COLO668 (cell line): ENCODE measurements at regions not wholly inside any gene's neighbourhood (a gene's known extent, or its start where the extent isn't known, plus 50 kb on each side); places are given as distances from the start of the nearest gene placed in this dataset.
A peak's percentile ranks its signal among the peaks of the same experiment; 100 is the strongest.

Experiments used
- DNase-seq: peaks from one replicate; lab custom pipeline; 2025; ENCODE audit not compliant: unreplicated experiment; lab: John Stamatoyannopoulos, UW

DNA sequence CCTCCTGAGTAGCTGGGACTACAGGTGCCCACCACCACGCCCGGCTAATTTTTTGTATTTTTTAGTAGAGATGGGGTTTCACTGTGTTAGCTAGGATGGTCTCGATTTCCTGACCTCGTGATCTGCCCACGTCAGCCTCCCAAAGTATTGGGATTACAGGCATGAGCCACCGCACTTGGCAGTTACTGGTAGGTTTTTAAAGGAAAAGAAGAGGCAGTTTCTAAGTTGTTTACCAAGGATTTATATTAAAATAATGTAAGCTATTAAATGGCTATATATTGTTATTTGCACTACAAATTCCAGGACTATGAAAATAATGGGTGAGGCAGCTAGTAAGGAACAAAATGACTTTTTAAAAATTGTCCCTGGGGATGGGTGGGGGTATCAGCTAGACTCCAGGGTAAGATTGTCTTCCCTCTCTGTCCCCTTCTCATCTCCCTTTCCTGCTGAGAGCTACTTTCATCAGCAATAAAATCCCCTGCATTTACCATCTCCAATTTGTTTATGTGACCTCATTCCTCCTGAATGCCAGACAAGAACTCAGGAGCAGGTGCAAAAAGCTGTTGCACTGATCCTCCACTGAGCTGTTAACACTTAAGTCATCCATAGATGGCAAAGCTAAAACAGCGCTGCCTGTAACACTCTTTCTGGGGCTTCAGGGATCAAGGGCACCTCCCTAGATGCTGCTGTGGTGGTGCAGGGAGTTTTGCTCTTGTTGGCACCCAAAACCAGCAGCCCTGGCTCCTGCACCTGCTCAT lies 165.2 kb downstream of the ZPLD1 start:
- DNase-seq, result no peak

DNA sequence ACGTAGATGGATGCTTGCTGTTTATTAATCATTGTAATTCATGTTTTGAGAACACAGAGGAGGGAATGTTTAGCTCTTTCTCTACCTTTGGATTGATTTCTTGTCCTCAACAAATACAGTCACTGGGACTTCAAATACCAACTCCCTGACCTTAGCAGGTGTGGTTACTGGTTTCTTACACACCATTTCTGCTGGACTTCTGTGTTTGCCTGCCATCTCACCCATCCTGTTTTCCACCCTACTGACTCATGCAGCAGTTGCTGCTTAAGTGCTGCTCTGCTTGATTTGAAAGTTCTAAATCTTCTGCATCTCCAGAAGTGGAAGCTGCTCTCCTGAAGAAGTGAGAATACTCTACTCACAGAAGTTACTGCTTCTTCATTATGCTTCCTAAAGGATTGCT lies 170.3 kb downstream of the ZPLD1 start:
- no peak for DNase-seq

DNA sequence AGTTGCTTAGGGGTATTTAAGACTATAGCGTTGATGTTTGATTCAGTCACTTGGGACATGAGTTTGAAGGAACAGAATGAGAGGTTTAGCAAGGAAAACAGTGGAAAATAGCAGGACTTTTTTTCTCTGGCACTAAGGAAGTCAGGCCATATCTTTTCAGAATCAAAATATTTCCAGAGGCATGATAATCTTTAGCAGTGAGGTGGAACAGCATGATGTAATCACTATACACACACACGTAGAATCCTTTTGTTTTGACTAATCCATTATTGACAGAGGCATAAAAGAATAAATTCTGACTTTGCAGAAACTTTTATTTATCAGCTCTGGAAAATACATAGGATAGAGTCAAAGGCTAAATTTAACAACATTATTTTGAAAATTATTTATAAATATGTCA lies 174.1 kb downstream of the ZPLD1 start:
- DNase-seq, result no peak

DNA sequence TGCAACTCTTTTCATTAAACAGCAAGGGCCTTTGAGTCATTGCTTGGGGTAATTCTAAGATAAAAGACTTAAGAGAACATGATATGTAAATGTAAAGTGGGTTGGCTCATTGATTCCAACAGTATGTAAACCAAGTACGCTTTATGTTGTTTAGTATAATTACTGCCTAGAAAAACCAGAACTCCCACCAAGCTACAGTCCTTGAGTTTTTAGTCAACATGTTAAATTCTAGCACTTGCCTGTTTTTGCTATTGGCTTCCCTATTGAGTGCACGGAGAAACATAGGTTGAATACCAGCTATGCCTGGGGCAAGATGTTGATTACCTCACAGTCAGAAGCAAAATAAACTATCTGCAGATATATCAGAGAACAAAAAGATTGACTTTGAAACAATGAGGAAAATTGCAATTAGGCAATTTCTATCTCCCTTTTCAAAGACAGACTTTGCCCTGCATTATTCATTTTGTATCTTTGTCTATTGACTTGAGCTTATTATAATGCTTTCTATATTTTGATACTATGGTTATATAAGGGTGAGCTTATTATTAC lies 179.3 kb downstream of the ZPLD1 start:
- no peak for DNase-seq

DNA sequence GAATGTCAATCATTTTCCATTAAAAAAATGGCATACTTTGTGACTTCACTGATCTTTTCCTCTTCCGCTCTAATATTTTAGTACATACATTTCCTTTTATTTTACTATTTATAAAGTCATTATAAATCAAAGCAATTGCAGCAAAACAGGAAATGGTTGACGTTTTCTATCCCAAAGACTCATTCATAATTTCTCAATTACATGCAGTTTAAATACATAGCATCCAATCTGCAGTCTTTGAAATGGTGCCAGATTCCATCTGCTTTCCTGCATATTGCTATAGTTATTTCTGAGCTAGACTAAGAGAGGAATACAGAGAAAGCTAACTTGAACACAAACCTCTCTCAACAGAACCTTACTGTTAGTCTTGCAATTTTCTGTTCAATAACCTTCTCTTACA lies 179.8 kb downstream of the ZPLD1 start:
- no peak for DNase-seq

DNA sequence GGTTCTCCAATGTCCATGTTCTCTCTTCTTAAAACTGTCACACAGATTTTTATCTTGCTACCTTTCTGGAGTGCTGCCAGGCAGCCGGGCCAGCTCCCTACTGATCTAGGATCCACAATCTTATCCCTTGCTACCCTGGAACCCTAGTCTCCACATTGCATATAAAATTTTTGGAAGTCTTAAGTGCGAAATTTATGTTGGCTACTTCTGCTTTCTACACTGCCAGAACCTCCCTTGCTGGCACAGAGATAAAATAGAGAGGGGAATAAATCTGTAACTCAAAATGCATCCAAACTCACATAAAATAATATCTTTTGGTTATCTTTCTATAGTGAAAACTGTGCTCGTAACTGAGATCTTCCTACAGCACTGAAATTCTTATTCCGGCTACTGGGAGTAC lies 182.6 kb downstream of the ZPLD1 start:
- no peak for DNase-seq

DNA sequence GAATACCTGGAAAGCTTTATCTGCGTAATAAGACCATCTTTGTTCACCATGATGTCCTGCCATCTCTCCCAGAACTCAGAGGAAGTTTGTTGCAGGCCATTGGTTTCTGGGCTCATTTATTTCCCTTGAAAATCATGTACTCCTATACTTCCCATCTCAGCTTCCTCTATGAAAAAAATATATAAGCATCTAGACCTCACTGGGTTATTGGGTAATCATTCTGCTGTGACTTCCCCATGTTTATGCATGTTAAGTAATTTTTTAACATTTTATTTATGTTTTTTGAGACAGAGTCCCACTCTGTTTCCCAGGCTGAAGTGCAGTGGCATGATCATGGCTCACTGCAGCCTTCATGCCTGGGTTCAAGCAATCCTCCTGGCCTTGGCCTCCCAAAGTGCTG lies 184.5 kb downstream of the ZPLD1 start:
- DNase-seq, result no peak

DNA sequence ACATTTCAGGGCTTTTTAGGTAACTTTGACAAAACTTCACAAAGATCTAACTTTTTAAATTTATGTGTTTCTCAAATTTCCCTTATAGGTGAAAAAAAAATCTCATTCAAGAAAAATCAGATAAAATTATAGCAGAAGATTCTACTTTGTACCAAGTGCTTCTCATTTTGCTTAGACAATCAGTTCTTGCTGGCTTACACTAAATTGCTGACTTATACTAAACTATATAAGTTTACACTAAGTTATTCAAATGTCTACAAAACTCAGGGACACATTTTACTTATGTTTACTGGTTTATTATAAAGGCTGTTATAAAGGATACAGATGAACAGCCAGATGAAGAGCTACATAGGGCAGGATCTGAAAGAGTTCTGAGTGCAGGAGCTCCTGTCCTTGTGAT lies 195.1 kb downstream of the ZPLD1 start:
- no peak for DNase-seq

DNA sequence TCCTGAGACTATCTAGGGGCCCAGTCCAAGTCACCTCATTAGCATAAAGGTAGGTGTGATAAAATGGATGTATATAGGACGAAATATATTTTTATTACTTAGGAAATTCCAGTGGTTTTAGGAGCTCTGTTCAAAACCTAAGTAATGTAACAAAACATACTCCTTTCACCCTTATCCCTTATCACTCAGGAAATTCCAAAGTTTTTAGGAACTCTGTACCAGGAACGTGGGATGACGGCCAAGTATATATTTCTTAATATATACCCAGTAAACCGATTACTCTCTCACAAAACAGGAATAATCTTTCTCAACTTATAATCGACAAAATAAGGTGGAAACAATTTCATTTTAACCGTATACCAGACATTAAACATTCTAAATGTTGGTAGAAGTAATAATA lies 195.7 kb downstream of the ZPLD1 start:
- no peak for DNase-seq

DNA sequence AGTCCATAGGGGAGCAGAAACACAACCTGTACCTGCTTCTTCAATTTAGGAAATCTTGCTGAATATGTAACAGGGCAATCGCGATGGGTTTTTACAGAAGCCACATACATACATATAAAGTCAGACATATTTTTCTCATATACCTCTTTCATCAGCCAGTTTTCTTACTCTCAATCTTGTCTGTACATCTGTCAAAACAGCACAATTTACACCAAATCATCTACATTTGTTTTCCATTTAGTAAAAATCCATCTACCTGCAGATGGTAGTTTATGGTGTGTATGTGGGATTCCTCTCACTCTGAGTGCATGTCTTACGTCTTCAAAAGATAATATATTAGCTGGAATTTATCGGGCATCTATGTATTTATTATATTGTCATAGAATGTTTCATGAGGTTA lies 208.7 kb downstream of the ZPLD1 start:
- no peak for DNase-seq

DNA sequence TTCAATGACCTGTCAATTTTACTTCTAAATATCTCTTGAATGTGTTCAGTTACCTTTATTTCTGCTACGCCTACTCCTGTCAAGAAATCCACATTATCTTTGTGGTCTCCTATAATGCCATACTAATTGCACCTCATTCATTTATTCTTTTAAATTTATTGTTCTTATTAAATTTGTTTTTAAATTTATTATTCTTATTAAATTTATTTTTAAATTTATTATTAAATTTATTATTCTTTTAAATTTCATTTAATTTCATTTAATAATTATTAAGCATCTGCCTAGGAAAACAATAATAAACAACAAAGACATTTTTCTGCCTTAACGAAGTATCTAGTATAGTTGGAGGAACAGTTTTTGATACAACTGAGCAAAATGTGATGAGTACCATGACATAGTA lies 211.7 kb downstream of the ZPLD1 start:
- no peak for DNase-seq

DNA sequence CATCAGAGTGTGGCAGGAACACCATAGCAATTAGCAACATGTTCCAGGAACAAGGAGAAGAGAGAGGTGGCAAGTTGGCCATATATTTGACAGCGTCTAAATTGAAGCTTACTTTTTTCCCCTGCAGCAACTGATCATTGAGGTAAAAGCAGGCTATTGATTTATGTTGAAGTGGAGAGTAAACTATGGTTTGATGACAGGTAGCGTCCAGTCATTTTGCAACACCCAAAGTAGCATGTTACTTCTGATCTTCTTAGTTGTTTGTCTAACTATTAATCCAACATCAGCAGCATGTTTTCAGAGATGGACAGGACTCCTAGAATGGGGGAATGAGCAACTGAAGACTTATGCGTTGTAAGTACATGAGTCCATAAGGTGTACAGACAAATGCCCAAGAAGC lies 225.8 kb downstream of the ZPLD1 start:
- no peak for DNase-seq

DNA sequence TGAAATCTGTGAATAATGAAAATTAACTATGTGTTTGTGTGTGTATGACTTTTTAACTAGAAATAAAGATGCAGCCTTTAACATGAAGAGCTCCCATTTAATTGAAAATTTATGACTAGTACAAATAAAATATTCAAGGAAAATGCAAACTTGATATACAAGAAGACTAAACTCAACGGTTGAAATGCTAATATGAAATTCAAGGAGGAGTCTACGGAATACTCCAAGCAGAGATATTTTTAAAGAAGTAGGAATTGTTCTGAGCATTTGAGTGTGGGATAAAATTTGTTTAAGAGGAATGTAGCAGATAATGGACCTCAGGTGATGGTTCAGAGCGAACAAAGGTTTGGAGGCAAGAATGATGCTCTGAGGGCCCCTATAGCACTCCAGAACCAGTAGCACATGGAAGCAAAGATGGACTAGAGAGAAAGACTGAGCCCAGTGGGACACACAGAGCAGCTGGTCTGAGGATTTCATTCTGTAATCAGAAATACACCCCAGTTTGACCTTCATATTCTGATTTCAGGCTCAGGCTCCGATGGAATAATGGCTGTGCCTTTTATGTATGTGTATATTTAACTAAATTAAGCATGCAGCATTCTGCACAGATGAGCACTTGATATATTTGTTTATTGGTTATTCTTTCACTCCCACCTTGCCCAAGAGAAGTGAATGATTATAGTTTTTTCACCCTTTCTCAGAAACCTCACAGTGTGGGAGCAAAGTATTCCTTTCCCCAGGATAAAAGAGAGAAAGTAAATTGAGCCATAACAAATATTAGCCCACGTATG lies 227.1 kb downstream of the ZPLD1 start:
- peak; percentile 0 for DNase-seq

DNA sequence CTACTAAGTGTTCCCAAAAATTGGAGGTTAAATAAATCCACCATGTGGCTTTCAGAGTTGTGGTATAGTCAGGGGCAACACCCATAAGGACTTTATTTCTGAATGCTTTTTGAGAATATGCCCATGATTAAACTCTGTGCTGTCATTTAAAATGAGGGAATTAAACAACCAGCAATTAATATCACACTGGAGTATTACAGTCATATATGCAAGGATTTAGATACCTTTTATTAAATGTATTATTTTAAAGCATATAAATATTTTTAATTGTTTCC lies 227.6 kb downstream of the ZPLD1 start:
- no peak for DNase-seq

DNA sequence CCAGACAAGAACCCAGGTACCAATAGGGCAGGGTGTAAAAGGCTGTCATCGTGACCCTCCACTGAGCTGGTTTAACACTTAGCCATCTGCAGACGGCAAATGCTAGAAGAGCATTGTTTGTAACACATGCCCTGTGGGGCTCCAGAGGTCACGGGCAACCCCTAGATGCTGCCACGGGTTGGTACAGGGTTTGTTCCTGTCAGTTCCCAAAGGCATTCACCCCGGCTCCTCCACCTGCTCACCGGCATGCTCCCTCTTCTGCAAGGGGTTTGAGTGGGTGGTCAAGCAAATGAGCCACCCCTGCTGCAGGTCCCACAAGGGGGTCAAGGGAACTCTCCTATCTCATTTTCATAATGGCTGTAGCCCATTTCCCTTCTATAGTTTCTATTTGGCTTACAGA lies 229.3 kb downstream of the ZPLD1 start:
- no peak for DNase-seq

DNA sequence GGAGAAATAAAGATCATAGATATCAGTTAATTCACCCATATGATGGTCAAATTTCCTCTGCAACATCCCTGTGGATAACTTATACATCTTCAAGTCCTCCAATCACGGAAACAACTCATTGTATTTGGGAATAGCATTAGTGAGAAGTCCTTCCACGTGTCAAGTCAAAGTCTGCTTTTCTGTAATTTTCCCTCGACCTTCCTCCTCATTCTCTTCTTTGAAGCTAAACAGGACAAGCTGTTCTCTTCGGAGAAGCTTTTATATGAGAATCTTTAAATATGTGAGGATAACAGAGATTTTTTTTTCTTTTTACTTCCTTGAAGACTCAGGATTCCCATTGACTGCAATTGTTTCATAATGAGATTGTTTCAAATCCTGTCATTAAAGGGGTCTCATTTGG lies 230.4 kb downstream of the ZPLD1 start:
- no peak for DNase-seq

DNA sequence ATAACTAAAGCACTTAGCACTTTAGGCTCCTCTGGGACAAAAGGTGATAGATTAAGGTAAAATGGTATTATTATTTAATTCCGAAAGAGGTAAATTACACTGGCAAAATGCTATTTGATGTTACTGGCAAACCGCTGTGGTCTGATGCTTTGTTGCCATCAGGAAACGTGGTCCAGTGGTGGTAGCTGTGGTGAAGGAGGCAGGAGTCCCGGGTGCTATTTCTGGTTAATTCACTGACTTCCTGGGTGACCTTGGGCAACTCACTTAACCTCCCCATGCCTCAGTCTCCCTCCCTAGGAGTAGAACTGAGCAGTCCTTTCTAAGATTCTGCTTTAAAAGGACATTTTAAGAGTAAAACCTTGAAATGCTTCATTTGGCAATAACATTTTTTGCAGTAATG lies 233.4 kb downstream of the ZPLD1 start:
- DNase-seq, result no peak

DNA sequence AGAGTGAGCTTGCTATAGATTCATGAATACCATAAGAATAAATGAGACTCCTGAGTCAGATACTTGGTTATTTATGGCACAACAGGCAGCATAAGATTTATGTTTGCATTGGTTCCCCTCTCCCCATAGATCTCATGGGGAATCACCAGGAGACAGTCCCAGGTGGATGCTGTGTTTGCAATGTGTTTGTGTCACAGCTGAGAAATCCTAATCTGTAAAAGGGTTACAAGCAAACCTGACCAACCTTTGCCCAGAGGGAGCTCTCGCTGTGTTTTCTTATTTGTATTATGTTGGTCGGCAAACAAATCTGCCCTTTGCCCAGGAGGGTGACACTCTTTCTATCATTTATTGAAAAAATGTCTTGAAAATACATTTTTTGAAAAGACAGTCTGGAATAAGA lies 236.2 kb downstream of the ZPLD1 start:
- DNase-seq, result peak; percentile 12

DNA sequence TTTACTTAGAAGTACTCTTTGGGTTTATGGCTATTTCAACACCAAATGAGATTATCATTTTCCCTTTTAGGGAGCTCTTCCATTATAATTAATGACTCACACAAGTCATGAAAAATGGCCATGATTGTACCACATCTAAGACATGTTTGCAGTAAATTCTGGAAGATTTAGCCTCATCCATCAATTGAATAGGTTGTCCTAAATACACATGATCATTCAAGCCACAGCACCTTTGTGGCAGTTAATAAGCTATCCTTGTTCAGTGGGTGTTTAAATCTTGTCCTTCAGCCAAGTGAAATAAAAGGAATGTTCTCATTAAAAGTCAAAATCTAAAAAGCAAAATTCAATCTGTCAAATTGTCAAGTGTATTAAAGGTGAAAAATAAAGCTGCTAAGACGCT lies 237.5 kb downstream of the ZPLD1 start:
- no peak for DNase-seq

DNA sequence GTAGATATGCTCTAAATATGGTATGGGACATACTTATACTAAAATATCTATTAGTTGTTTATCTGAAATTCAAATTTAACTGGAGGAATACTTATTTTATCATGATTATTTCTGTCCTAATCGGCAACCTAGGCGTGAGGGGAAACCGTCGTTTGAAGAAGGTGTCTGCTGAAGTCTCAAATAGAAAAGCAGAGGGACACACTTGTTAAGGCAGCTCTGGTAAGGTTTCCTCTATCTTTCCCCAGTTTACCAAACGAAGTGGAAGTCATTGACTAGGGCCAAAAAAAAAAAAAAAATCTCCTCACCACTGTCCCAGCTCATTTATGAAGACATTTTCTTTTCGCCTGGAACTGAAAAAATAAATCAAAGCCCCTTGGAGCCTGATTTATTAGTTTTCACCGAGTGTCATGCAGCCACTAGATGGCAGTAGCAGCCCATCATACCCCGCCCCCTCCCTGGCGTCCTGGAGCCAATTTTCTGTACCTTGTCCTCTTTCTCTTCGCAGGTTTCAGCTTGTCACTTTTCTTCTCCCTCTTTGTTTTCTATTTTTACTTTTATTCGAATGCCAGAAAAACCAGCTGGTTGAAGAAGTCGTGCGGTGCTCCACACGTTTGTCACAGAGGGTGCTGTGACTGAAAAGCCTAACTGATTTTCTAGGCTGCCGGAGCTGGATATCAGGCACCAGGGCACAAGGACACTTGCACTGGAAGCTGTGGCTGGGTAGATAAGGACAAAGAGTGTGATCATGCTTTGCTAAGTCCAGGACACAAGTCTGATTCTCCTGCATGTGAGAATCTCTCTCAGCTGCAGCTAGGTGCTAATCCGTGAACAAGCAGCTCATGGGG lies 238.7 kb downstream of the ZPLD1 start:
- peak; percentile 55 for DNase-seq

DNA sequence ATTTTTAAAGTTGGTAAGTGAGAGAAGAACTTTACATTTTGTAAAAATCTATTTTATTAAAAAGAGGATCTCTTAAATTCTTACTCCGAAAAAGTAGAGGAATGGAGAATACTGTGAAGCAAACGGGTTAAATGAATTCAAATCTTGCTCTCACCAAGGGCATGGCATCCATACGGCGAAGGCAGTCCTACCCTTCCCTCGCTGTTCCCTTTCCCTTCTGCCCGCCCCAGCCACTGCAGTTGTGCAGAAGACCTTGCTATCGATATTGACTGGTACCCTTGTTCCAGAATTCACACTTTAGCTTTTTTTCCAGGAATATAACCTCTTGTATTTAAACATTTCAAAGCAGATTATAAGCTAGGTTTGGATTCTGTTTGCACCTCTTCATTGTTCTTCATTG lies 239.5 kb downstream of the ZPLD1 start:
- no peak for DNase-seq

DNA sequence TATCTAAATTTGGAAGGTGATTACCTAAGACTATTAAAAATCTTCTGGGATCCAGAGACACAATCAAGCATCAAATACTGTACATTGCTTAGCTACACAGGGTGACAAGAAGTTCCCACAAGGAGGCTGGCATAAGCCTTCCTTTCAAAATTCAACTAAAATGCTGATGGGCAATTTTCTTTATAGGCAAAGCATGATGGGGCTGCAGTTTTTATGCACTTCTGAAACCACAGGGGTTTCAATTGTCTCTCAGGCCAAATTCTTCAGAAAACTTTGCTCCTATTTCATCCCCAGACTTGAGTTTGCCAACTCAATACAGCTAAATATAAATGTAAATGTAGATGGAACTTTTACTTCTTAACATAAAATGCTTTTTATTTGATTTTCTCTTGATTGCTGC lies 241.6 kb downstream of the ZPLD1 start:
- DNase-seq, result no peak
